ENCODE measurements at regions not wholly inside any gene's neighbourhood (a gene's known extent, or its start where the extent isn't known, plus 50 kb on each side); places are given as distances from the start of the nearest gene placed in this dataset.
"Not testable (repeated sequence)": the region's sequence is repeated elsewhere in the genome, so short reads cannot be mapped to it uniquely, and the experiment has no call there.

DNA sequence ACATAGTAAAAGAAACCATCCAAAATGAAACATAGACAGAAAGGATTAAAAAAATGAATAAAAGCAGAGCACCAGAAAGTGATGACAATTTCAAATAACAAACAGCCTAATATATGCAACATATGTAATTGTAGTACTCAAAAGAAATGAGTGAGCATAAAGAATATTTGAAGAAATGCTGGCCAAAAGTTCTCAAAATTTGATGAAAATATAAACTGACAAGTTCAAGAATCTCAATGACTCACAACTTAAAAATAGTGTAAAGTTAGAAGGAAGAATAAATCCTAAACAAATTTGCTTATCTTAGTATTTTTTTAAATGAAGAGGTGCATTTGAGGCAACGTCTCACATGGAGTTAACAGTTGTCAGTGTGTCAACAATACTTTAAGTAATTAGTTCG is 498.9 kb downstream of the SLC6A15 start:
- DNase-seq (ENCODE audit: insufficient read length, low spot score) (no peak), FAIRE-seq (no peak)

DNA sequence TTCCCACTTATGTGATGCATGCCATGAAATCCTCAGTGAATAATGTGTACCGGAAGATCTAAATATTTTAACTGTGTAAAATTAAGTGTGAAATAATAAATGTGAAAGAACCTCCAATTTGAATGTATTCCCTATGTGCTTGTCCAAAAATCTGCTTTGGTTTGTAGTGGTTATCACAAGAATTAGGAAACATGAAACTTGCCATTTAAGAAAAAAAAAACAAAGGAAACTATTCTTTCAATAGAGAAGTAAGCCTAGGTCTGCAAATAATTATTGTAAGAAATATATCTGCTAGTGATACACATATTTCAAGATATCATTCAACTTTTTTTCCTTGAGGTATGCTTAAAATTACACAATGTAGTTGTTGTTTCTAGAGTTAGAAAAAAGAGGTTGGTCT is 500.4 kb downstream of the SLC6A15 start:
- DNase-seq (ENCODE audit: insufficient read length, low spot score) = no peak
- no peak for FAIRE-seq

DNA sequence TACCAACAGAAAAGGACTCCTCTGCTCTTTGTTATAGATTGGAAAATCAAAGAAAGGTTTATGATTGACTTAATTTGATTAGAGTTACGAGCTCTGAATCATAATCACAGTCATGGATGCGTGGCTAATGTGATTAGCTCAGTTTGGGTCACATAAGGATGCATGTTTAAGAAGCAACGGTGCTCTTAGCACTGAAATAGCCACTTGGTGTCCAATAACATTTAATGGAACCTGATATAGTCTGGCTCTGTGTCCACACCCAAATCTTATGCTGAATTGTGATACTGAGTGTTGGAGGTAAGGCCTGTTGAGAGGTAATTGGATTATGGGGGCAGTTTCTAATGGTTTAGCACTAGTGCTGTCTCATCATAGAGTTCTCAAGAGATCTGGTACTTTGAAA is 501.6 kb downstream of the SLC6A15 start:
- DNase-seq (ENCODE audit: insufficient read length, low spot score) = no peak
- no peak for FAIRE-seq

DNA sequence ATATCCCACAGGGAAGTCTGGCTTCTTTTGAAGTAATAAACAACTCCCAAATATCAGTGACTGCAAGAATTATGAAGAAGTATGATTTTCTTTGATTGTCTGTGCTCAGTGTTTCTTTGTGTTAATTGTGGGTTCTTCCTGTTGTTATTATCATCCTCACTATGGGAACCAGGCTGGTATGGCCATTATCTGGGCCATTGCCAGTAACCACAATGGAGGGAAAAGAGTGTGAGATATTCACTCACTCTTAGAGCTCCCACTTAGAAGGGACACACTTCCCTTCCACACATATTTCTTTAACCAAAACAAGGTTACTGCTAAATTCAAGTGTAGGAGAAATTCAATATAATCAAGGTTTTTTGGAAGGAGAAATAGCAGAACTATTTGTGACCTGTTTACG is 503.7 kb downstream of the SLC6A15 start:
- FAIRE-seq (no peak), DNase-seq (ENCODE audit: insufficient read length, low spot score) (no peak)

DNA sequence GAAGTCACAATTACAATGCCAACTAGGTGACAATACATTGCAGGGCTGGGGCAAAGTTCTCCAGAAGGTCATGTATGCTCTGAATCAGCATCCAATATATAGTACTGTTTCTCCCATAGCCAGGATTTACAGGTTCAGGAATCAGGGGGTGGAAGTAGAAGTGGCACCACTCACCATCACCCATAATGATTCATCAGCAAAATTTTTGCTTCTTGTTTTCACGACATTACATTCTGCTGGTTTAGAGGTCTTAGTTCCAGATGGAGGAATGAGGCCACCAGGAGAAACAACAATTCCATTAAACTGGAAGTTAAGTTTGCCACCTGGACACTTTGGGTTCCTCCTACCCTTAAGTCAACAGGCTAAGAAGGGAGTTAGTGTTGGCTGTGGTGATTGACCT is 505.9 kb downstream of the SLC6A15 start:
- not testable (repeated sequence) for DNase-seq (ENCODE audit: insufficient read length, low spot score); FAIRE-seq

DNA sequence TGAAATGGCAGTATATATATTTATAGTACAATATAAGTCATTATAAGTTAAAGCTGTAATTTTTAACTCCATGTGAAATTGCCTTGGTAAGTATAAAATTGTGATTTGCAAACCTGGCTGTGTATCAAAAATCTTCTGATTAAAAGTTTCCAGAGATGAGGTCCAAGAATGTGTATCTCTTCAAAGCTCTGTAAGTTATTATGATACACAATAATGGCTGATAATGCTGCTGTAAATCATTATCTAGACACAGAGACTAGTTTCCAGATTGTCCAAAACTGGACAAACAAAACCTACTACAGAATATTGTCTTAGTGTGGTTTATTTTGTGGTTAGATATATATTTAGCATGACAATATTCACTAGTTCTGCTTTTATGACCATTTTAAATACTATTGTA is 514.8 kb downstream of the SLC6A15 start:
- DNase-seq (ENCODE audit: insufficient read length, low spot score) (no peak), FAIRE-seq (no peak)

DNA sequence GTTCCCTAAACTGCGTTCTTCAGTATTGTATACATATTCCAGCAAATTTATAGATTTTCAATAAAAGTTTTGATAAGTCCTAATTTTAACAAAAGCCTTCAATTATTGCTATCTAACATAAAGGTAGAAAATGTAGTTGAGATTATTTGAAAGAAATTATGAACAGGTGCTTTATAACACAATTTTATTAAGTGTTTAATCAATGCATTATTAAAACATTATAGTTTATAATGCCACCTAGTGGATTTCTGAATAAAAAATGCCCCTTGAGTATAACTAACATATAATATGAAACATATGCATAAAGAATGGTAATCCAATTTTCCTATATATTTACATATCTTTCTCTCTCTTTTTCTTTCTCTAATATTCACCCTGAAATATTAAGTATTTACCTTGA is 515.3 kb downstream of the SLC6A15 start:
- FAIRE-seq (no peak), DNase-seq (ENCODE audit: insufficient read length, low spot score) (no peak)

DNA sequence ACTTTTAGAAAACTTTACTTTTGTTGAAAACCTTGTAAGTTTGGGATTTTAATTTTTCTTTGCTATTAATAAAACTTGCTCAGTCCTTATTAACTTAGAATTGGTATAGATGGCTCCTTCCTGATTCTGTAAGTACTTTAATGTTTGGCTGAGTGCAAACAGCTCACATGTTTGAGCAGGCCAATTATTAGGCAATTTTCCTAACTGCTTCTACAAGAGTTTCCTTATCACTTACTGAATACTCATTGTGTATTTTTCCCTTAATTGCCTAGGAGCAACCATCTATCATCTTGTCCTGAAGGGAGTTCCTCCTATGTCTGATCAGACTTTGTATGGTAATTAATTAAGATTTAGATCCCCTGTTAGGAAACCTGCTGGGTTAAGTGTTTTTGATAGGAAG is 521.4 kb downstream of the SLC6A15 start:
- DNase-seq (ENCODE audit: insufficient read length, low spot score); FAIRE-seq: not testable (repeated sequence)

DNA sequence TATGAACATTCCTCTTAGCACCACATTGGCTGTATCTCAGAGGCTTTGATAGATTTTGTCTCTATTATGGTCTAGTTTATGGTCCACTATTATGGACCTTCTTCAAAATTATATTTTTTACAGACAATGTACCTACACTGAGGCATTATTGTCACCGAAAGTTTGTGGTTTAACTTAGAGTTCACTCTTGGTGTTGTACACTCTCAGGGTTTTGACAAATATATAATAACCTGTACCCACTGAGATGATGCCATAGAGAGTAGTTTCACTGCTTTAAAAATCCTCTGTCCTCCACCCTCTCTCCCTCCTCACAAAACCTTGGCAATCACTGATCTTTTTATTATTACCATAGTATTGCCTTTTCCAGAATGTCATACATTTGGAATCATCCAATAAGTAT is 528.2 kb downstream of the SLC6A15 start:
- FAIRE-seq (no peak), DNase-seq (ENCODE audit: insufficient read length, low spot score) (no peak)

DNA sequence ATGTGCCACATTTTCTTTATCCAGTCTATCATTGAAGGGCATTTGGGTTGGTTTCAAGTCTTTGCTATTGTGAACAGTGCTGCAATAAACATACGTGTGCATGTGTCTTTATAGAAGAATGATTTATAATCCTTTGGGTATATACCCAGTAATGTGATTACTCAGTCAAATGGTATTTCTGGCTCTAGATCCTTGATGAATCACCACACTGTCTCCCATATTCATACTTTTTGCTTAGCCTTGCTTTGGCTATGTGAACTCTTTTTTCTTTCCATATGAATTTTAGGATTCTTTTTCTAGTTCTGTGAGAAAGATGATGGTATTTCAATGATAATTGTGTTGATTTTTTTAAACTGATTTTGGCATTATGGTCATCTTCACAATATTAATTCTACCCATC is 530.1 kb downstream of the SLC6A15 start:
- FAIRE-seq; DNase-seq (ENCODE audit: insufficient read length, low spot score): not testable (repeated sequence)

DNA sequence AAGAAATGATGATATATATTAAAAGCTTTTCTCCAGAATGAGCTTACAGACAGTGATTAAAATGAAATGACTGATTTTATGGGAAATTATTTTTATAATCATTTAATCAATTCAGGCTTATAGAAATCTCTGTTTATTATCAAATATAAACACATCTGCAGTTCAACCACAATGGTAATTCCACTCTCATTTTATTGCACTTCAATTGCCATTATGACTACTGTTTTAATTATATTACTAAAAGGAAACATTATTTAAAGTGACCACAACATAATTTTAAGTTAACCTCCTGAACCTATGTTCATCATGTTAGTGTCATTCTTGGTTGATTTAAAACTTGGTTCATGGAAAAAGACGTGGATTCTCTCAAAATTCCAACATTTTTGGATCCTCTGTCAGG is 536.3 kb downstream of the SLC6A15 start:
- FAIRE-seq = no peak

DNA sequence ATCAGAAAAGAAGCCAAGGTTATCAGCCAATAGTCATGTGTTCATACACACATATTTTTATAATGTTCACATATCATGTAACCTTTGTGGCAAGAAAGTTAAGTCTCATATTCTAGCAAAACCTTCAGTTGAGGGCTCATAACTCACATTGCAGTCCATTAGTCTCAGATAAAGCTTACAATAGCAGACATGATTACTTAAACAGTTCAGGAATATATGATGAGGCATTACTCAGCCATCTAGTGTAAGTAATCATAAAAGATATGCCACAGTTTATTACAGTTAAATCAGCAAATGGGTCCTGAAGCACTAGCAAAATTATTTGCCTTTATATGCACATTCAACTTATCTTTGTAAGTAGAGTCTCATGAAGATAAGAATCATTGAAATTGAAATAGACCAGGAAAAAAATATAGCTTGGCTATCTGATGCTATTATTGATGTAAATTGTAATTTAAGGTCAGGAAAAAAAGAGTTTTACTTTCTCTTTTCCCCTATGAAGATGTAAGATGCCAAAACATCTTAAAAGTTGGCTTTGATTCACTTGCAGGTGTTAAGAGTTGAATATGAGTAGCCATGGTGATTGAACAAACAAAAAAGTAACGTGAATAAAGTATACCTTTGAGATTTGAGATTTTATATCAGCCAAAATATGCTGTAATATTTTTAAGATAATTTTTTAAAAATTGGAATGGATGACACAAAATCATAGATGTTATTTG is 537.0 kb downstream of the SLC6A15 start:
- no peak for FAIRE-seq
- DNase-seq (ENCODE audit: insufficient read length, low spot score) = no peak

More for the DNA sequence above, 536.3 kb downstream of the SLC6A15 start:
- no peak for DNase-seq (ENCODE audit: insufficient read length, low spot score)

DNA sequence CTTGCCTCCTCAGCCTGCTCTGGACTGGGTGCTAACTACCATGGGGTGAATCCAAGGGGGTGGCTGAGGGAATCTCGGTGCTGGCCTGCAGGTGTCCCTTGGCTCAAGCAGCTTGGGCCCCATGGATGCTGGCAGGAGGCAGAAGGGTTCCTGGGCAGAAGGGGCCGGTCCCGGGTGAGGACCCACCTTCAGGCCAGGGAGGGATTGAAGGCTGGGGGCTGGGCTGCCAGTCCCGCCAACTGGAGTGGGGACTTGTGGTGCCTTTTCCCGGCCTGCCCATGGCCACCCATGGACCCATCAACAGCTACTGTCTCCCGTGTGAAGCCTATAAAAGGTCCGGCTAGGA is 550.1 kb downstream of the SLC6A15 start:
- DNase-seq (ENCODE audit: insufficient read length, low spot score) = no peak
- FAIRE-seq = no peak

DNA sequence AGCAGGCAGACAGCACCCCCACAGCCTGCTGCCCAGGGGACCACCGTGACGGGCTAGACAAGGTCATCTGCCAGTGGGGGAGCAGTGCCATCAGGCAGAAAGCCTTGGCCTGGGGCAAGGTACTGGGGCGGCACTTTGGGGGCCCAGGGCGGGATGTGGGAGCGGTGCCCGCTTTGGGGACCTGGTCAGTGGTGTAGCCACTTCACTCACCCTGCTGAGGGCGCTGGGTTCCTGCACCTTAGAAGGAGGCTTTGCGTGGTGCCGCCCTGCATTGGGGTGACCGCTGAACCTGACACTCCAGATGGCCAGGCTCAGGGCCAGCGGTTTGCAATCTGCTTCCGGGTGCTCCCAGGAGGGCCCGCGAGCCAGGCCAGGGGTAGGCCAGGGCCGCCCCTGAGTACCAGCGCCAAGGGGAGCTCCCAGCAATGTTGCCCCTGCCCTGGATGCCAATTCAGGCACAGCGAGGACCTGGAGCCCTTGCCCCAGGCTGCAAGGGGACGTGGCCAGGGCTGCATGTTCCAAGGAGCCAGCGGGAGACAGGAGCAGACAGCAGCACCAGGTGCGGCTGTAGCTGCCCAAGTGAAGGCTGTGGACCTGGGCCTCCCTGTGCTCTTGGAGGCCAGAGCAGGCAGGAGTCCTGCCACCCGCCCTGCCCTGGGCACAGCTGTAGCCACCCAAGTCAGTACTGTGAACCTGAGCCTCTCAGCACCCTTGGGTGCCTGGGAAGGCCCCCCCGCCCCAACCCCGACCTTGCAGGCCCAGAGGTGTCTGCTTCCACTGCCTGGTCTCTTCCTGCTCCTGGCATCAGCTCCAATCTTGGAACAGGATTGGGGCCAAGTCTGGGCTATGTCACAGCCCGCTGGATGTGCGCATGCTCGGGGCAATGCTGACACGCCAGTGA is 550.7 kb downstream of the SLC6A15 start:
- DNase-seq (ENCODE audit: insufficient read length, low spot score) (no peak), FAIRE-seq (no peak)

DNA sequence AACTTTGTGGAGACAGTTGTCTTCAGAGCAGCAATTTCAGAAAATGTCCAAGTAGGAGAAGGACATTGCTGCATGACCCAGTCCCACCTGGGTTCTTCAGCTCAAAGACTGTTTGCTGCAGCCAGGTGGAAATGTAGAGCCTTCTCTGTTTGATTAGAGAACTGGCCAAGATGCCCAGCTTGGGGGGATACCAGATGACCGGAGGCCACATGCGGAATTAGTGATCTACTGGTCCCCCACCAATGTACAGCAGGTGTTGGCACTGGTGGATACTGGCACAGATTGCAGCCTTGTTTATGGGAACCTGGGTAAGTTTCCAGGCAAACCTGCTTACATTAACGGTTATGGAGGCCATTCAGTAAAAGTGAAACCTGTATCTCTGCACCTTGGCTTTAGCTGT is 555.3 kb downstream of the SLC6A15 start:
- DNase-seq (ENCODE audit: insufficient read length, low spot score) (no peak), FAIRE-seq (no peak)

DNA sequence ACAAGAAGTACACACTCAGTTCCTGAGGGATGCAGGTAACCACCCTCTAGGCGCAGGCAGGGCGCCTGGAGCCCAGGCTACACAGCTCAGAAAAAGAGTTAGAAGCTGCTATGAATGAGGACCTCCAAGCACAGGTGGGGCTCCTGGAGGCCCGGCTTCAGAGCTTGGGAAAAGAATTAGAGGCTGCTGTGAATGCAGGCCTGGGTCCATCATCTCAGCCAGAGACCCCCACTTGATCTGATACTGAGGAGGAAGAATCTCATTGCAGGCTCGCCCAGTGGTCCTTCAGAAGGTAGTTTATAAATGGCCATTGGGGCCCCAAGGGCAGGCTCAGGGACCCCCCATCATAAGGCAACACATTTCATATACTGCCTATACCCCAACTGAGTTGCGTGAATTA is 556.4 kb downstream of the SLC6A15 start:
- DNase-seq (ENCODE audit: insufficient read length, low spot score) = no peak
- FAIRE-seq = no peak

DNA sequence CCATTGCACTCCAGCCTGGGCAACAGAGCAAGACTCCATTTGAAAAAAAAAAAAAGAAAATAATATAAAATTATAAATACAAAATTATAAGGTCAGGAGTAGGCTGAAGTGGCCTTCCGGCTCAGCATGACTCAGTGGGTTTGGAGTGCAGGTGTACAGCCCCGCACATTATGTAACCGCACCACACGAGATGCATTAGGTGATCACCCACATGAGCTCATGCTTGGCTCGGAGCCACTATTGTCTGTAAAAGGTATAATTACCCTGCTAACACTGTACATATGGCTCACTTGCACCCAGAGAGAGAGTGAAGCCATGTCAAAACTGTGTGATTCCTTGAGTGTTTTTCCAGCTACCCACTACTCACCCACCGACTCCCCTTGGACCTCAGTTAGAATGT is 557.0 kb downstream of the SLC6A15 start:
- FAIRE-seq (no peak), DNase-seq (ENCODE audit: insufficient read length, low spot score) (no peak)

DNA sequence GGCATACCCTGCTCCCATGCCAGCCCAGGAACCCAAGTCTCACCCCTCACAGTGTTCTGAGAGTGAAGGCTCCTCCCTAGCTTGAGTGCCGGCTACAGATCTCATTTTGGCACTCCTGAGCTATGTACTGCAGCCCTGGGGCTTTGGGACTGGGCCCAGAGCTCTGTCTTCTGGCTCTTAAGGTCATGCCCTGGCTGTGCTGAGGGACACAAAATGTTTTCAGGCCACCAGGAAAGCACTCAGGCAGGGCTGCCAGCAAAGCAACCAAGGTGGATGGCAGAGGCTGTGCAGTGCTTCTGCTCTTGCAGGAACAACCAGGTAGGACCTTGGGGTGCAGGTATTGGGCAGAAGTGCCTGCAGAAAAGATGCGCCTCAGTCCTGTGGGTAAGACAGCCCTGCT is 564.0 kb downstream of the SLC6A15 start:
- DNase-seq (ENCODE audit: insufficient read length, low spot score) (no peak), FAIRE-seq (no peak)

DNA sequence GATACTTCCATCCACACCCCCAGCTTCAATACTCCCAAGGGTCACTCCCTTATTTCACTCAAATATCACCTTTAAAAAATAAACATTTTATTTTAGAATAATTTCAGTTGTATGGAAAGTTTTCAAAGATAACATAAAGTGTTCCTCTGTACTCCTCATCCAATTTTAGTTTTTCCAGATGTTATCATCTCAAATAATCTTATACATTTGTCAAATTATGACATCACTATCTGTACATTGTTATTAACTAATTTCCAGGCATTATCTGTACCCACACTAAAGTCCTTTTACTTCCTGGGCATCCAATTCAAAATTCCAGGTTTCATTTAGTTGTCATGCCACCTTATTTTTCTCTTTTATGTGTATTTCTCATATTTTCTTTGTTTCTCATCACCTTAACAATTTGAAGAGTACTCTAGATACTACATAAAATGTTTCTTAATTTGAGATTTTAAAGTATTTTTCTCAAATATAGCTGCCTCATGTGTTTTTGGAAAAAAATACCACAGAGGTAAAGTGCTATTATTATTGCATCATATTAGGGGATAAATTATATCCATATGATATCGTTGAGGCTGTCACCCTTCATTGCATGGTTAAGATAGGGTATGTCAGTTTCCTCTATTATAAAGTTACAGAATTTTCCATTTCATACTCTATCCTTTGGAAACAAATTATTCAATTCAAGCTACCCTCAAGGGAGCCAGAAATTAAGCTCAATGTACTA is 571.0 kb downstream of the SLC6A15 start:
- no peak for FAIRE-seq
- no peak for DNase-seq (ENCODE audit: insufficient read length, low spot score)

DNA sequence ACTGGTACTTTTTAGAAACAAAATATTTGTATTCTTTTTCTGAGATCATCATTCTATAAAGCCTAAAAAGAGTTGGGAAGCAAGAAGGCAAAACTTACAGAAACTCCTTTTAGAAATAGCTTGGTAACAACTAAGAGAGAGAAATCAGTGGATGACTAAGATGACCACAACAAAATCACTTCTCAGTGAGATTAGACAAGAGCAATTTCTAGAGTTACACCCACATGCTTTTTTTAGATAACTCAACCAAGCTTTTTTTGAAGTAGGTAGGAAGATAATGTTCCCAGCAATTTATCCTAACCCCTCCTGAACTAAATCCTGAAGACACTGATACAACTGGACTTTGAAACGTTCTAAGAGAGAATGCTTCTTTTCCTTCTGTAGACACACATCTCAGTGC is 576.4 kb downstream of the SLC6A15 start:
- no peak for FAIRE-seq
- DNase-seq (ENCODE audit: insufficient read length, low spot score) = no peak

DNA sequence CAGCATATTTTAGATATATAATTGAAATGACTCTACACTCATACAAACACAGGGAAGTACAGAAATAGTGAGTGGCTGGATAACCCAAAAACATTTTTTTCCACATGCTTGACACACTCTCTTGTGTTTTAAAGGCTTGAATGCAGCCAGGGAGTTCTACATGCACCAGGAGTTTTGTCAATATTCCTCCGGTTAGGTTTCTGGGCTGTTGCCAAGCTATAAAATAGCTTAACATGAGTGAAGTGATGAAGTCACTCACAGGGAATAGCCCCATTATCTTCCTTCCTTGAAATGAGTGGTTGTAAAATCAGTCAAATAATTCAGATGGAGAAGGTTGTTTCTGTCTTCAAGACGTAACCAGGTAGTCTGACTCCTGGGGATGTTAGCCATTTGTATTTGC is 582.7 kb downstream of the SLC6A15 start:
- DNase-seq (ENCODE audit: insufficient read length, low spot score) (no peak), FAIRE-seq (no peak)

DNA sequence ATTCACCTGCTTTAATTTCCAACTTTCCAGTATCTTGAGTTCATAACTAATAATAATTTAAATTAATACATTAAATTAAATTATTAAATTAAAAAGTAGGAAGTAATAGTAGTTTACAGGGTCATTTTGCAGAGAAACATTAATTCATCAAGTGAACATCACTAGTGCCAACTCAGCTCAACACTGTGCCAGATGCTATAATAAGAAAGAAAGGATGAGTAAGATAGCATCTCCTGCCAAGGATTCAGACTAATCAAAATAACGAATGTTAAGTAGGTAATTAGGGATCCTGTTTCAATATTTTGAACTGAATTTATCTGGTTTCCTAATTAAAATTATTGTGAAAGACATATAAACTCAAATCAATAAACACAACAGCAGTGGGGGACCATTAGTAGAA is 596.7 kb downstream of the SLC6A15 start:
- no peak for DNase-seq (ENCODE audit: insufficient read length, low spot score)
- FAIRE-seq = no peak
